Astrocyte of the cerebellum (primary cell): ENCODE measurements at regions not wholly inside any gene's neighbourhood (a gene's known extent, or its start where the extent isn't known, plus 50 kb on each side); places are given as distances from the start of the nearest gene placed in this dataset.

Experiments used
- DNase-seq: peaks from one replicate; pipeline ENCODE4 v3.0.0-alpha.2; 2011; ENCODE audit warnings: low read depth
- H3K4me3 ChIP-seq: 2 replicates; pipeline ENCODE4 v1.5.1; 2011; ENCODE audit warnings: mild to moderate bottlenecking, low read depth, low read length, moderate library complexity
- in situ Hi-C: cut with HindIII; loops from 2 replicates; pipeline ENCODE4 v1.10.0; 2017; ENCODE audit warnings: low sequenced_read_pairs
- TF ChIP-seq, protein P1 (sequence below): IDR thresholded peaks from 2 replicates; pipeline ENCODE4 v1.5.1; 2012; ENCODE audit warnings: low read length, low read depth, moderate library complexity, mild to moderate bottlenecking; ENCODE audit errors: missing control alignments

DNA sequence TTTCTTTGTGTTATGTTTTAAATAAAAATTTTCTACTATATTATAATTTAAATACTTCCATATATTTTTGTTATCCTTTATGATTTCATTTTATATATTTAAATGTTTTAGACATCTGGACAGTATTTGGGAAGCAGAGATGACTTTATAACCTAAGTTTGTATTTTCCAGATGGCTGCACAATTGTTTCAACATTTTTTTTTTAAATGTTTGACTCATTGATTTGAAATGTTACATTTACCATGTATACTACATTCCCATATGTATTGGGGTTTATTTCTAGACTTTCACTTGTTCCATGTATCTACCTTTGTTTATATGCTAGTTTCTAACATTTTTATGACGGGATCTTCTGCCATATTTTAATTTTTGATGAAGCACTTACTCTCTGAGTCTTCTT is 766.5 kb downstream of the METTL15 start:
- TF ChIP-seq, protein P1, sequence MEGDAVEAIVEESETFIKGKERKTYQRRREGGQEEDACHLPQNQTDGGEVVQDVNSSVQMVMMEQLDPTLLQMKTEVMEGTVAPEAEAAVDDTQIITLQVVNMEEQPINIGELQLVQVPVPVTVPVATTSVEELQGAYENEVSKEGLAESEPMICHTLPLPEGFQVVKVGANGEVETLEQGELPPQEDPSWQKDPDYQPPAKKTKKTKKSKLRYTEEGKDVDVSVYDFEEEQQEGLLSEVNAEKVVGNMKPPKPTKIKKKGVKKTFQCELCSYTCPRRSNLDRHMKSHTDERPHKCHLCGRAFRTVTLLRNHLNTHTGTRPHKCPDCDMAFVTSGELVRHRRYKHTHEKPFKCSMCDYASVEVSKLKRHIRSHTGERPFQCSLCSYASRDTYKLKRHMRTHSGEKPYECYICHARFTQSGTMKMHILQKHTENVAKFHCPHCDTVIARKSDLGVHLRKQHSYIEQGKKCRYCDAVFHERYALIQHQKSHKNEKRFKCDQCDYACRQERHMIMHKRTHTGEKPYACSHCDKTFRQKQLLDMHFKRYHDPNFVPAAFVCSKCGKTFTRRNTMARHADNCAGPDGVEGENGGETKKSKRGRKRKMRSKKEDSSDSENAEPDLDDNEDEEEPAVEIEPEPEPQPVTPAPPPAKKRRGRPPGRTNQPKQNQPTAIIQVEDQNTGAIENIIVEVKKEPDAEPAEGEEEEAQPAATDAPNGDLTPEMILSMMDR = no peak
- in situ Hi-C loops = no loop called here

DNA sequence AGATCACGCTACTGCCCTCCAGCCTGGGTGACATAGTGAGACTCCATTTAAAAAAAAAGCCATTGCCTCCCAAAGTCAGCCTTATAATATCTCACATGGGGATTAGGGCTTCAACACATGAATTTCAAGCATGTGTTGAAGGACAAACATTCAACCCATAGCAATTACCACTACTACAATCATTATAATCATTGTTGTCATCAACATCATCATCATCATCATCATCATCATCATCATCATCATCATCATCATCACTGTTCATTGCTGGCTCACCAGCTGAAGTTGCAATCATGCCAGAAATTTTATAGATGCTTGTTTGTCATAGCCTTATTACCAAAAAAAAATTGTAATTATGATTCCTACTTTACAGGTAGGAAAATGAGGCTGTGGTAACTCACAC is 762.9 kb downstream of the METTL15 start:
- no peak for DNase-seq
- in situ Hi-C loops = no loop called here
- H3K4me3 ChIP-seq = no peak overlapping the region
- TF ChIP-seq, protein P1 = no peak

More for the DNA sequence above, 766.5 kb downstream of the METTL15 start:
- no peak overlapping the region for H3K4me3 ChIP-seq
- DNase-seq = no peak

DNA sequence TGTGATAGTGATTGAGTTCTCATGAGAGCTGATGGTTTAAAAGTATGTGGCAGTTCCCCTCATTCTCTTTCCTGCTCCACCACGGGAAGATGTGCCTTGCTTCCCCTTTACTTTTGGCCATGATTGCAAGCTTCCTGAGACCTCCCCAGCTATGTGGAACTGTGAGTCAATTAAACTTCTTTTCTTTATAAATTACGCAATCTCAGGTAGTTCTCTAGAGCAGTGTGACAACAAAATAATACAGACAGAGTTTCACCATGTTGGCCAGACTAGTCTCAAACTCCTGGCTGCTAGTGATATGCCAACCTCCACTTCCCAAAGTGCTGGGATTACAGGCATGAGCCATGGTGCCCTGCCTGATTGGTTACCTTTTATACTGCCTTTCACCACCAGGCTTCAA is 755.2 kb downstream of the METTL15 start:
- in situ Hi-C loops = no loop called here
- H3K4me3 ChIP-seq = no peak overlapping the region
- DNase-seq = no peak
- TF ChIP-seq, protein P1 = no peak

DNA sequence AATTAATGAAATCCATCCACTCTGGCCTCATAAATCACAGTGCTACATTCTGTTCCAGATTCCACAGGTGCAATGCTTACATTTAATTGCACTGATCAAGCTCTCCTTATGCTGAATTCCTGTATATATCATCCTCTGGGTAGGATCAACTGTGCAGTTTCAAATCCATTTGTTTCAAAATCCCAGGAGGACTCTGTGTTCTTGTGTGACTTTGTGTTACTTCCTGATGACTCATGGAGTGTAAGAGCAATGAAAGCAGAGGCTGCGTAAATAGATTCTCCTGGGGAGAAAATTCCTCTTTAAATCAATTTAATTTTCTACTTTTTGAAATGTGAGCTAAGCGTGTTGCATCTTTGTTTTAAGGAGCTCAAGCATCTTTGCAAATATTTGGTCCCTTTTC is 752.7 kb downstream of the METTL15 start:
- in situ Hi-C loops = no loop called here
- no peak for DNase-seq
- TF ChIP-seq, protein P1 = no peak
- no peak overlapping the region for H3K4me3 ChIP-seq

DNA sequence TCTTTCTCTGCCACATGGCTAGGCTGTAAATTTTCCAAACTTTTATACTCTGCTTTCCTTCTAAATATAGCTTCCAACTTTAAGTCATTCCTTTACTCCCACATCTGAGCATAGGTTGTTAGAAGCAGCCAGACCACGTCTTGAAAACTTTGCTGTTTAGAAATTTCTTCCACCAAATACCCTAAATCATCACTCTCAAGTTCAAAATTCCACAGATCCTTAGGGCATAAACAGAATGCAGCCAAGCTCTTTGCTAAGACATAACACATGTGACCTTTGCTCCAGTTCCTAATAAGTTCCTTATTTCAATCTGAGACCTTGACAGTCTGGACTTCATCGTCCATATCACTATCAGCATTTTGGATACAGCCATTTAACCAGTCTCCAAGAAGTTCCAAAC is 749.9 kb downstream of the METTL15 start:
- H3K4me3 ChIP-seq = no peak overlapping the region
- TF ChIP-seq, protein P1 = no peak
- no peak for DNase-seq
- in situ Hi-C loops = no loop called here

DNA sequence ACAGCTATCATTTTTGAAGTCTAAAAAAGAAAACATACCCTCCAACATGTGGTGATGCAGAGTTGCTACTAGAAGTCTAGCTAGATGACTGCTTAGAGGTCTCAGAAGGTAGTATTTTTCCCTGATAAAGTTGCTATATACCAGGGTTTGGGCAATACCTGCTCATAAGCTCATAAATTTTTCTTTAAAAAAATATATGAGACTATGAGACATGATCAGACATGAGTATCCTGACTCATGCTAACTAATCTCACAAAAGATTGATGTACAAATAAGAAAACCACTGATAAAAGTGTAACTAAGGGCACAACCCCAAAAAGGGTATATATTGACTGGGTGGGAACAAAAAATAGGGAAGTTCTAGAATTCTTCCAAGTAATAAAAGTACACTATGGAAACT is 740.9 kb downstream of the METTL15 start:
- no peak overlapping the region for H3K4me3 ChIP-seq
- in situ Hi-C loops = no loop called here
- TF ChIP-seq, protein P1 = no peak
- no peak for DNase-seq

DNA sequence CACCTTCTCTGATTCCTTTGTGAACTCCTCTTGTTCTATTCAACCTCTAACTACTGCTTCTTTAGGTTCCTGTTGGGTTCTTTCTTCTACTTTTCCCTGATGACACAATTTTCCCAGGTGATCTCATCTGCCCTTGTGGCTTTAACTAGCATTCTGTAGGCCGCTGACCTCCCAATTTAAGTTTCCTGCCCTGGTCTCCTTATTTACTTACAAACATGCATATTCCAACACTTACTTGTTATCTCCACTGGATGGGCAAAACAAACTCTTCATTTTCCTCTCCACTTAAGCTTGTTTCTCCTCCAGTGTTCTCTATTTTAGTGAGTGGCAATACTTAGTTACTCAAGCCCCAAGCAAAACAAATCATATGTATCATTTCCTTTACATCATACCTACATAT is 734.5 kb downstream of the METTL15 start:
- in situ Hi-C loops = no loop called here
- TF ChIP-seq, protein P1 = no peak
- no peak for DNase-seq
- H3K4me3 ChIP-seq = no peak overlapping the region
